ENCODE measurements at regions not wholly inside any gene's neighbourhood (a gene's known extent, or its start where the extent isn't known, plus 50 kb on each side); places are given as distances from the start of the nearest gene placed in this dataset.

- no peak overlapping the region for H3K27ac ChIP-seq
Measured at GRCh38 chr11:20249378-20249777, 89.1 kb upstream of the DBX1 start.

DNA sequence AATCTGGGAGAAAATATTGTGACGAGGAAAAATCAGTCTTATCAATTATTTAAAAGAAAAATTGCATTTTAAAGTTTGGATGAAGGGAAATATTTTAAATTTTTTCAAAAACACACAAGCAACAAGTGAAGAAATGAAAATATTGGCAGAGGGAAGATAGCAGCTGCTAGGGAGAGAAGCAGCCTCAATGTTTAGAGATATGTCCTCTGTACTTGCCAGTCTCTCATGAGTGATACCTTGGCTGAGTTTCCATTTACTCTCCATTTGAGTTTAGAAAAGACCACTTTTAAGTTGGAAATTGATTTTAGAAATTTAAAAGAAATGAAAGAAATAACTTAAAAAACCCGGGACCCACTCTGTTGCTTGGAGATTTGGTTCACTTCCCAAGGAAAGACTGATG is 88.6 kb upstream of the DBX1 start:
- no peaks in the 10 kb centered on the region for H3K36me3 ChIP-seq (ENCODE audit: low read depth, missing control alignments)
- TF ChIP-seq POLR2A (IDR thresholded peaks at IDR 0.05) = no peak
- no peak for TF ChIP-seq CTCF (IDR thresholded peaks at IDR 0.05)
- H3K4me3 ChIP-seq = no peak overlapping the region
- H3K27ac ChIP-seq = no peak overlapping the region
- H3K27me3 ChIP-seq = no peaks in the 10 kb centered on the region
- H3K4me1 ChIP-seq = no peaks in the 10 kb centered on the region
- DNase-seq = no peak
- WGBS, 2 donors = 82 to 84% methylated on average over 2 of the region's 2 CpGs
- intact Hi-C loops (cut with DNase I; ENCODE audit: low total_unique reads) = no loop called here
- no peaks in the 10 kb centered on the region for H3K9me3 ChIP-seq

More at GRCh38 chr11:20249378-20249777, 89.1 kb upstream of the DBX1 start:
- no peak for TF ChIP-seq CTCF (IDR thresholded peaks at IDR 0.05)
- TF ChIP-seq POLR2A (IDR thresholded peaks at IDR 0.05) = no peak
- 82 to 87% methylated on average over 5 of the region's 5 CpGs for WGBS, 2 donors
- Histone ChIP-seq H3K9me3 (no peaks in the 10 kb centered on the region), H3K4me1 (no peaks in the 10 kb centered on the region), H3K36me3 (ENCODE audit: low read depth, missing control alignments) (no peaks in the 10 kb centered on the region), H3K4me3 (no peak overlapping the region), H3K27me3 (no peaks in the 10 kb centered on the region)
- no peak for DNase-seq
- intact Hi-C loops (cut with DNase I; ENCODE audit: low total_unique reads) = no loop called here

DNA sequence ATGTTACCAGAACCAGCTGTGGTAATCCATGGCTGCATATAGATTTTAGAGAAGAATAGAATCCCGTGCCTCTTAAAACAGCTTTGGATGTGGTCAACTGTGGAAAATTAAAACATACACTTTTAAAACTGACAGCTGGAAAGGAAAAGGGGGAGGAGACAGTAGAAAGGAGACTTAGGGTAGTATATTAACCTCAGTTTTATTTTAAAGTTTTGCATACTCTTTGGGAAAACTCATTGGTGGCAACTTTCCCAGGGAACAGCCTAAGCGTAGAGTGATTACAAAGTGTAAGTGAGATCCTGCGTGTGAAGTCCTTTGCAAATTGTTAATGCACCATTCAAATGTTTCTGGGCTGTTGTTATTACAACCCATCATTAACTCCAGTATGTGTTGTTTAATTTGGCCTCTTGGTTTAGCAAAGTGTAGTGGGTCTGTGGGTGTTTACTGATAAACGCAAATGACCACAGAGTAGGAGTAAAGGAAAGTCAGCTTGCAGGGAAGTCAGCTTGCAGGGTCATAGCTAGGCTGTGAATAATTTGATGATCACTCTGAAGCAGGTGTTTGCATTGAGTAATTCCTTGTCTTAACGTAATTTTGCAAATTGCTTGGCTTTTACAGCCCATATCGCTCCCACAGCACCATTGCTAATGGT is 88.0 kb upstream of the DBX1 start:
- TF ChIP-seq CTCF (IDR thresholded peaks at IDR 0.05) = no peak
- no peak for TF ChIP-seq POLR2A (IDR thresholded peaks at IDR 0.05)
- H3K36me3 ChIP-seq (ENCODE audit: low read depth, missing control alignments) = no peaks in the 10 kb centered on the region
- no peaks in the 10 kb centered on the region for H3K9me3 ChIP-seq
- H3K4me3 ChIP-seq = no peak overlapping the region
- WGBS, 2 donors = 49 to 54% methylated on average over 6 of the region's 6 CpGs
- H3K27me3 ChIP-seq = no peaks in the 10 kb centered on the region
- DNase-seq = no peak
- H3K27ac ChIP-seq = no peak overlapping the region
- no peaks in the 10 kb centered on the region for H3K4me1 ChIP-seq
- intact Hi-C loops (cut with DNase I; ENCODE audit: low total_unique reads) = no loop called here

DNA sequence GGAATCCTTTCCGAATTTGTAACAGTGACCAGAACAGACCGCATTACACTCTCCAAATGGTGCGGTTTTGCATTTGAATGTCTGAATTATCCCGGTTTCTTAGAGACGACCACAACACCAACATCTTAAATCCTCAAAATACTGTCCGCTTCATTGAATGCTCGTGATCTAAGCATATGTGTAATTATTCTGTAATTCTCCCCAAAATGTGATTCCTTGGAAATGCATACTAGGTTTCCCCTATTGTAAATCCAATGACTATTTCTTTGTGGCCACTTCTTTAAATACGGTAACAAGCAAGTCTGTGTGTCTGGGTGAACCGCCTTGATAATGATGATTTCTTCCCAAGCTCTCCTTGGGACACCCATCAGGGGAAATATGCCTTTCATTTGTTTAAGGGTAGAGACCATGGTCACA is 87.3 kb upstream of the DBX1 start:
- H3K4me3 ChIP-seq = no peak overlapping the region
- intact Hi-C loops (cut with DNase I; ENCODE audit: low total_unique reads) = no loop called here
- no peak for TF ChIP-seq CTCF (IDR thresholded peaks at IDR 0.05)
- TF ChIP-seq POLR2A (IDR thresholded peaks at IDR 0.05) = no peak
- no peak for DNase-seq
- H3K27me3 ChIP-seq = no peaks in the 10 kb centered on the region
- WGBS, 2 donors = 61 to 72% methylated on average over 9 of the region's 9 CpGs
- no peak overlapping the region for H3K27ac ChIP-seq
- no peaks in the 10 kb centered on the region for H3K9me3 ChIP-seq
- H3K36me3 ChIP-seq (ENCODE audit: low read depth, missing control alignments) = no peaks in the 10 kb centered on the region
- no peaks in the 10 kb centered on the region for H3K4me1 ChIP-seq

- Histone ChIP-seq H3K4me1 (no peaks in the 10 kb centered on the region), H3K27me3 (no peaks in the 10 kb centered on the region), H3K27ac (no peak overlapping the region), H3K4me3 (no peak overlapping the region), H3K9me3 (no peaks in the 10 kb centered on the region), H3K36me3 (ENCODE audit: low read depth, missing control alignments) (no peaks in the 10 kb centered on the region)
- no peak for DNase-seq
- intact Hi-C loops (cut with DNase I; ENCODE audit: low total_unique reads) = no loop called here
- 80 to 90% methylated on average over 3 of the region's 3 CpGs for WGBS, 2 donors
- TF ChIP-seq CTCF (IDR thresholded peaks at IDR 0.05) = peak in 1 of 3 experiments; percentile 14
- TF ChIP-seq POLR2A (IDR thresholded peaks at IDR 0.05) = no peak
Measured at GRCh38 chr11:20243974-20244373, 83.7 kb upstream of the DBX1 start.
